HL-60 (cell line): ENCODE measurements at regions not wholly inside any gene's neighbourhood (a gene's known extent, or its start where the extent isn't known, plus 50 kb on each side); places are given as distances from the start of the nearest gene placed in this dataset.

Experiments
- DNase-seq, 2 experiments: peaks; one replicate each; pipeline ENCODE4 v3.0.0-alpha.2; 2010 to 2020; ENCODE audit warnings: low read depth in 1 of 2, low spot score in 1 of 2
- H3K27ac ChIP-seq: fragments of 250-450 bp; sonication (Bioruptor Pico); replicated peaks from 2 replicates; pipeline ENCODE4 v1.5.1; 2020; ENCODE audit warnings: mild to moderate bottlenecking, moderate library complexity
- H3K27me3 ChIP-seq: fragments of 250-450 bp; sonication (Bioruptor Pico); 2 replicates; pipeline ENCODE4 v1.5.1; 2021; ENCODE audit warnings: mild to moderate bottlenecking, moderate library complexity; ENCODE audit not compliant: insufficient read depth, poor library complexity, severe bottlenecking
- H3K4me3 ChIP-seq: replicated peaks from 2 replicates; pipeline ENCODE4 v1.5.1; 2011; ENCODE audit warnings: mild to moderate bottlenecking, control low read depth, low read length; ENCODE audit not compliant: insufficient read depth
- GABPA ChIP-seq: IDR thresholded peaks from 2 replicates; pipeline ENCODE4 v1.6.1; 2012; ENCODE audit warnings: low read depth
- POLR2AphosphoS5 ChIP-seq: IDR thresholded peaks from 2 replicates; pipeline ENCODE4 v1.6.1; 2012; ENCODE audit warnings: low read depth
- REST ChIP-seq: IDR thresholded peaks from 2 replicates; pipeline ENCODE4 v1.6.1; 2012; ENCODE audit warnings: low read depth; ENCODE audit not compliant: insufficient replicate concordance
- SPI1 ChIP-seq: IDR thresholded peaks from 2 replicates; pipeline ENCODE4 v1.6.1; 2012; ENCODE audit warnings: low read depth, mild to moderate bottlenecking, borderline replicate concordance
- TF ChIP-seq, protein P1 (sequence below): IDR thresholded peaks from one replicate; pipeline ENCODE4 v1.5.1; 2011; ENCODE audit warnings: low read length, control low read depth, inconsistent platforms; ENCODE audit not compliant: insufficient read depth

DNA sequence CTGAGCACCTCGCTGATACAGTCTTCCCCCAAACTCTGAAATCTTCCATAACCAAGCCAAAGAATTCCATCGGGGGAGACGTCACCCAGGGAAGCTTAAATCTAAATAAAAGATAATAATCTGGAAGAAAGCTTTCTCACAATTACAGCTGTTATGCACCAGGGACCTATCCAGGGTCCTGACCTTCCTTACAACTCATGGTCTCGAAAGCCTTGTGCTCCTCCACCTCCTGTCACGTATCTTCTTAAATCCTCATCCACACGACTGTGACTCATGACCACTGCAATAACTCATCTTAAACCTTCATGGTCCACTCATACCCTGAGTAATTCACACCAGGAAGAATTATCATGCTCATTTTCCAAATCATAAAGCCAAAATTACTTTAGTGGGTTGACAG is 166.8 kb upstream of the FRG1 start:
- TF ChIP-seq, protein P1, sequence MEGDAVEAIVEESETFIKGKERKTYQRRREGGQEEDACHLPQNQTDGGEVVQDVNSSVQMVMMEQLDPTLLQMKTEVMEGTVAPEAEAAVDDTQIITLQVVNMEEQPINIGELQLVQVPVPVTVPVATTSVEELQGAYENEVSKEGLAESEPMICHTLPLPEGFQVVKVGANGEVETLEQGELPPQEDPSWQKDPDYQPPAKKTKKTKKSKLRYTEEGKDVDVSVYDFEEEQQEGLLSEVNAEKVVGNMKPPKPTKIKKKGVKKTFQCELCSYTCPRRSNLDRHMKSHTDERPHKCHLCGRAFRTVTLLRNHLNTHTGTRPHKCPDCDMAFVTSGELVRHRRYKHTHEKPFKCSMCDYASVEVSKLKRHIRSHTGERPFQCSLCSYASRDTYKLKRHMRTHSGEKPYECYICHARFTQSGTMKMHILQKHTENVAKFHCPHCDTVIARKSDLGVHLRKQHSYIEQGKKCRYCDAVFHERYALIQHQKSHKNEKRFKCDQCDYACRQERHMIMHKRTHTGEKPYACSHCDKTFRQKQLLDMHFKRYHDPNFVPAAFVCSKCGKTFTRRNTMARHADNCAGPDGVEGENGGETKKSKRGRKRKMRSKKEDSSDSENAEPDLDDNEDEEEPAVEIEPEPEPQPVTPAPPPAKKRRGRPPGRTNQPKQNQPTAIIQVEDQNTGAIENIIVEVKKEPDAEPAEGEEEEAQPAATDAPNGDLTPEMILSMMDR = no peak
- peak; percentile 94 for TF ChIP-seq REST
- H3K27ac ChIP-seq = no peak overlapping the region
- H3K27me3 ChIP-seq = no peaks in the 10 kb centered on the region
- H3K4me3 ChIP-seq = no peak overlapping the region
- DNase-seq = peak in 1 of 2 experiments; percentile 32

DNA sequence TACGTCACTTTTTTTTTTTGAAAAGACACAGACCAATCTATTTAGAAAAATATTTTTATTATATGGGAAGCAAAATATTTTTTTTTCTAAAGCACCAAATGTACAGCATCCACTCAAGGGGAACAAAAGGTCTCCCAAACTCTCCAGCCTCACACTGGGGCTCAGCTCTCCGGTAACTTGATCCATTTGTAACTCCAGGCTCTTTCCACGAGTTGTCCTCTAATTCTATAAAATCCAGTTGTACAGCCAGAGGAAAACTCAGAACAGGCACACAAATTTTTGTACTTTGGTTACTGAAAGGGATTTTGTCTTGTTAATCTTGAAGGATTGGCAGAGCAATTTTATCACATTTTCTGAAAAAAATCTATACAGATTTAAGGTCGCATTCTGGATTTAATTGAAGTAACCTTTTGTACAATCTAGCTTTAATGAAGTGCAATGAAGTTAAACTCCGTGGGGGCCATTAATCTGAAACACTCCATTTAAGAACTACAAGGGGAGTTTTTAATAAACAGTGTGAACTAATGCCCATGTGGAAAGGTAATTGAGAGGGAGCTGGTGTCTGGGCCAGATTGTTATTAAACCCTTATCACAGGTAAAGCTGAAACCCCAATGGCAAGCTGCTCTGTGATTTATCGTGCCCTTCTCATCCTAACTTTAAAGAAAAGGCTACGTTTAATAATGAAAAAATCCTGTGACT is 161.2 kb upstream of the FRG1 start:
- Histone ChIP-seq H3K27me3 (no peaks in the 10 kb centered on the region), H3K27ac (no peak overlapping the region), H3K4me3 (no peak overlapping the region)
- DNase-seq = no peak
- TF ChIP-seq, protein P1 = no peak
- no peak for TF ChIP-seq REST
- TF ChIP-seq SPI1 = no peak
- TF ChIP-seq GABPA = no peak
- no peak for TF ChIP-seq POLR2AphosphoS5

DNA sequence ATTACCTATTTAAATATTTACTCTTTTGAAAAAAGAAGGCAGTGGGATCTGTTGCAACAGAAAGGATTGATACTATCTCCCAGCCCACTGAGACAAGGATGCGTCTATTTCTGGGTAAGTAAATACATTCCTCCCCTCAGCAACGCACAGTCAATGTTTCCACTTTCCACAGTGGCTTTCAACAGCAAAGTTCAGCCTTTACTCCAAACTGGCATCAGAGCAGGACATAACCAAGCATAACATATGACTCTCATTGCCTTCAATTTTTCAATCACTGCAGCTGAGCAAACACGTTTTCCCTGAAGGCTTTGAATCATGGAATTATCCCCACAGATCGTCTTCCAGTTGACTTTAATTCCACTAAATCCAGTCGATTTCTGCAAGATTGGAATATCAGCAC is 160.3 kb upstream of the FRG1 start:
- no peak for DNase-seq
- Histone ChIP-seq H3K27ac (no peak overlapping the region), H3K4me3 (no peak overlapping the region), H3K27me3 (no peaks in the 10 kb centered on the region)
- TF ChIP-seq REST (no peak), SPI1 (no peak)

- TF ChIP-seq POLR2AphosphoS5 = no peak
- TF ChIP-seq GABPA = no peak
- no peak for TF ChIP-seq SPI1
- TF ChIP-seq, protein P1 = no peak
- no peak for TF ChIP-seq REST
- no peak overlapping the region for H3K27ac ChIP-seq
- DNase-seq = no peak
- no peaks in the 10 kb centered on the region for H3K27me3 ChIP-seq
- no peak overlapping the region for H3K4me3 ChIP-seq
These were observed 156.0 kb upstream of the FRG1 start for GRCh38 chr4:189784651-189785050.
